GM19467 (cell line): ENCODE measurements at regions not wholly inside any gene's neighbourhood (a gene's known extent, or its start where the extent isn't known, plus 50 kb on each side); places are given as distances from the start of the nearest gene placed in this dataset.

Experiments
- ATAC-seq: cut with Tn5 transposase; IDR thresholded peaks from one replicate; pipeline ENCODE4 v1.9.1; 2021; ENCODE audit warnings: mild to moderate bottlenecking, moderate library complexity; ENCODE audit not compliant: unreplicated experiment

GRCh38 chr1:221408117-221408803 is 333.6 kb downstream of the DUSP10 start:
- no peak for ATAC-seq

GRCh38 chr1:221411283-221411682 is 330.6 kb downstream of the DUSP10 start:
- ATAC-seq, result no peak

GRCh38 chr1:221414772-221415539 is 326.9 kb downstream of the DUSP10 start:
- ATAC-seq, result no peak

GRCh38 chr1:221415651-221416050 is 326.2 kb downstream of the DUSP10 start:
- no peak for ATAC-seq

- no peak for ATAC-seq
Observed at GRCh38 chr1:221416142-221416541, 325.7 kb downstream of the DUSP10 start.

GRCh38 chr1:221416723-221417122 is 325.2 kb downstream of the DUSP10 start:
- ATAC-seq, result no peak

GRCh38 chr1:221418346-221418745 is 323.5 kb downstream of the DUSP10 start:
- no peak for ATAC-seq

GRCh38 chr1:221419513-221420095 is 322.3 kb downstream of the DUSP10 start:
- no peak for ATAC-seq

GRCh38 chr1:221429264-221429663 is 312.6 kb downstream of the DUSP10 start:
- no peak for ATAC-seq

GRCh38 chr1:221430152-221430960 is 311.5 kb downstream of the DUSP10 start:
- ATAC-seq, result no peak

GRCh38 chr1:221431068-221431651 is 310.7 kb downstream of the DUSP10 start:
- ATAC-seq, result no peak

GRCh38 chr1:221431961-221432360 is 309.9 kb downstream of the DUSP10 start:
- ATAC-seq, result no peak

- ATAC-seq, result peak; percentile 63
Observed at GRCh38 chr1:221435504-221435904, 306.4 kb downstream of the DUSP10 start.

GRCh38 chr1:221437171-221437570 is 304.7 kb downstream of the DUSP10 start:
- ATAC-seq, result no peak

GRCh38 chr1:221437926-221438325 is 304.0 kb downstream of the DUSP10 start:
- ATAC-seq, result no peak

GRCh38 chr1:221439008-221439746 is 302.7 kb downstream of the DUSP10 start:
- peak; percentile 61 for ATAC-seq

GRCh38 chr1:221439747-221440501 is 302.0 kb downstream of the DUSP10 start:
- ATAC-seq, result no peak

- no peak for ATAC-seq
Observed at GRCh38 chr1:221440658-221441057, 301.2 kb downstream of the DUSP10 start.

GRCh38 chr1:221442056-221442455 is 299.8 kb downstream of the DUSP10 start:
- no peak for ATAC-seq
